A673 (cell line): ENCODE measurements at regions not wholly inside any gene's neighbourhood (a gene's known extent, or its start where the extent isn't known, plus 50 kb on each side); places are given as distances from the start of the nearest gene placed in this dataset.

Source experiments
- BruUV-seq: library from RNA; stranded (reverse); fragments of 400-500 nt; replicated peaks from 2 replicates; lab custom pipeline; 2021; lab: Mats Ljungman, UMichigan
- CTCF ChIA-PET: fragments of 300-600 bp; sonication (Branson Sonifier 250); formaldehyde crosslinking; loops from one replicate; lab custom pipeline; 2022; ENCODE audit warnings: antibody characterized with exemption; lab: Charles Lee
- POLR2A ChIA-PET: fragments of 300-600 bp; sonication (Branson Sonifier 250); formaldehyde crosslinking; loops from one replicate; lab custom pipeline; 2022; ENCODE audit warnings: antibody characterized with exemption; ENCODE audit not compliant: low non-redundant PET; lab: Charles Lee
- DNase-seq: peaks from one replicate; pipeline ENCODE4 v3.0.0-alpha.2; 2015; ENCODE audit warnings: low spot score
- H3K27ac ChIP-seq: fragments of 200-600 bp; sonication (generic); 2 replicates; pipeline ENCODE4 v1.5.1; 2016; ENCODE audit warnings: mixed run types, low read depth, mild to moderate bottlenecking, mixed read lengths, antibody characterized with exemption, low read length; ENCODE audit not compliant: poor library complexity, severe bottlenecking
- H3K27me3 ChIP-seq: fragments of 200-600 bp; sonication (generic); replicated peaks from 2 replicates; pipeline ENCODE4 v1.6.1; 2017; ENCODE audit warnings: mixed run types, low read depth, mild to moderate bottlenecking, mixed read lengths, antibody characterized with exemption, low read length; ENCODE audit not compliant: insufficient read depth, poor library complexity
- H3K36me3 ChIP-seq: fragments of 200-600 bp; sonication (generic); 2 replicates; pipeline ENCODE4 v1.6.1; 2016; ENCODE audit warnings: mixed run types, mild to moderate bottlenecking, mixed read lengths, antibody characterized with exemption, low read length; ENCODE audit not compliant: insufficient read depth, poor library complexity, severe bottlenecking
- H3K4me1 ChIP-seq: fragments of 200-600 bp; sonication (generic); 2 replicates; pipeline ENCODE4 v1.6.1; 2017; ENCODE audit warnings: mixed run types, mild to moderate bottlenecking, mixed read lengths, antibody characterized with exemption, low read length; ENCODE audit not compliant: insufficient read depth, poor library complexity, severe bottlenecking
- H3K4me3 ChIP-seq: fragments of 200-600 bp; sonication (generic); 2 replicates; pipeline ENCODE4 v1.5.1; 2016; ENCODE audit warnings: low read depth, mixed run types, mild to moderate bottlenecking, mixed read lengths, low read length; ENCODE audit not compliant: poor library complexity, severe bottlenecking
- H3K9me3 ChIP-seq: fragments of 200-600 bp; sonication (generic); 2 replicates; pipeline ENCODE4 v1.6.1; 2016; ENCODE audit warnings: mixed run types, low read depth, mild to moderate bottlenecking, mixed read lengths, antibody characterized with exemption, low read length; ENCODE audit not compliant: poor library complexity, severe bottlenecking
- CTCF ChIP-seq: fragments of 300-800, 200-600 bp; sonication (generic); conservative IDR thresholded peaks from 2 replicates; pipeline ENCODE4 v1.5.1; 2017; ENCODE audit warnings: low read depth, mild to moderate bottlenecking, antibody characterized with exemption, low read length, moderate library complexity, mixed read lengths
- EZH2 ChIP-seq: fragments of 200-600 bp; sonication (generic); IDR thresholded peaks from 2 replicates; pipeline ENCODE4 v1.6.1; 2017; ENCODE audit warnings: borderline replicate concordance, low read depth, mild to moderate bottlenecking, mixed read lengths, antibody characterized with exemption, low read length; ENCODE audit not compliant: poor library complexity, severe bottlenecking
- intact Hi-C: fragments of 100-400 bp; cut with micrococcal nuclease; formaldehyde crosslinking; loops from one replicate; pipeline ENCODE4 v1.10.0; 2022; ENCODE audit not compliant: unreplicated experiment

GRCh38 chrX:107514944-107515343 lies 65.5 kb downstream of the FRMPD3 start:
- TF ChIP-seq CTCF (no peak), EZH2 (no peak)
- Histone ChIP-seq H3K27ac (no peak overlapping the region), H3K9me3 (no peaks in the 10 kb centered on the region), H3K4me3 (no peak overlapping the region), H3K36me3 (no peaks in the 10 kb centered on the region), H3K27me3 (no peaks in the 10 kb centered on the region), H3K4me1 (no peaks in the 10 kb centered on the region)
- BruUV-seq = no TSS peak
- ChIA-PET CTCF (no interaction called here), POLR2A (no interaction called here)
- intact Hi-C loops = no loop called here
- no peak for DNase-seq

- BruUV-seq = no TSS peak
- H3K4me3 ChIP-seq = no peak overlapping the region
- TF ChIP-seq EZH2 = no peak
- no peak for TF ChIP-seq CTCF
- no peaks in the 10 kb centered on the region for H3K4me1 ChIP-seq
- no peak overlapping the region for H3K27ac ChIP-seq
- no peaks in the 10 kb centered on the region for H3K36me3 ChIP-seq
- POLR2A ChIA-PET = no interaction called here
- intact Hi-C loops = no loop called here
- CTCF ChIA-PET = no interaction called here
- no peaks in the 10 kb centered on the region for H3K9me3 ChIP-seq
- no peak for DNase-seq
- H3K27me3 ChIP-seq = no peaks in the 10 kb centered on the region
These were observed 72.6 kb downstream of the FRMPD3 start for GRCh38 chrX:107521877-107522586.

- Histone ChIP-seq H3K36me3 (no peaks in the 10 kb centered on the region), H3K9me3 (no peaks in the 10 kb centered on the region), H3K27ac (no peak overlapping the region), H3K4me3 (no peak overlapping the region), H3K4me1 (no peaks in the 10 kb centered on the region), H3K27me3 (no peaks in the 10 kb centered on the region)
- TF ChIP-seq EZH2 (no peak), CTCF (no peak)
- POLR2A ChIA-PET = no interaction called here
- intact Hi-C loops = no loop called here
- BruUV-seq = no TSS peak
- CTCF ChIA-PET = no interaction called here
- no peak for DNase-seq
These were observed 73.4 kb downstream of the FRMPD3 start for GRCh38 chrX:107522901-107523300.
